IPS-11a (cell line): ENCODE measurements at regions not wholly inside any gene's neighbourhood (a gene's known extent, or its start where the extent isn't known, plus 50 kb on each side); places are given as distances from the start of the nearest gene placed in this dataset.

Experiments used
- H3K4me3 ChIP-seq: one replicate; pipeline ENCODE4 v1.5.1; 2013; ENCODE audit warnings: low read depth, low read length, control low read depth

- no peak overlapping the region for H3K4me3 ChIP-seq
Observed at GRCh38 chr20:12773936-12774335, 234.8 kb upstream of the SPTLC3 start.

GRCh38 chr20:12775041-12775440 lies 233.7 kb upstream of the SPTLC3 start:
- no peak overlapping the region for H3K4me3 ChIP-seq

GRCh38 chr20:12777016-12777415 lies 231.8 kb upstream of the SPTLC3 start:
- no peak overlapping the region for H3K4me3 ChIP-seq

- H3K4me3 ChIP-seq: no peak overlapping the region
Observed at GRCh38 chr20:12786276-12786675, 222.5 kb upstream of the SPTLC3 start.

GRCh38 chr20:12788632-12789299 lies 220.0 kb upstream of the SPTLC3 start:
- no peak overlapping the region for H3K4me3 ChIP-seq

GRCh38 chr20:12790859-12791258 lies 217.9 kb upstream of the SPTLC3 start:
- no peak overlapping the region for H3K4me3 ChIP-seq

GRCh38 chr20:12798286-12798685 lies 210.5 kb upstream of the SPTLC3 start:
- H3K4me3 ChIP-seq: no peak overlapping the region

GRCh38 chr20:12808006-12808567 lies 200.7 kb upstream of the SPTLC3 start:
- H3K4me3 ChIP-seq: no peak overlapping the region

GRCh38 chr20:12815231-12815768 lies 193.5 kb upstream of the SPTLC3 start:
- no peak overlapping the region for H3K4me3 ChIP-seq

GRCh38 chr20:12815778-12816408 lies 192.9 kb upstream of the SPTLC3 start:
- H3K4me3 ChIP-seq: no peak overlapping the region

GRCh38 chr20:12821249-12821648 lies 187.5 kb upstream of the SPTLC3 start:
- no peak overlapping the region for H3K4me3 ChIP-seq

- no peak overlapping the region for H3K4me3 ChIP-seq
Observed at GRCh38 chr20:12823734-12824133, 185.0 kb upstream of the SPTLC3 start.

GRCh38 chr20:12824328-12825225 lies 184.2 kb upstream of the SPTLC3 start:
- H3K4me3 ChIP-seq: no peak overlapping the region

- no peak overlapping the region for H3K4me3 ChIP-seq
Observed at GRCh38 chr20:12825226-12825595, 183.6 kb upstream of the SPTLC3 start.

GRCh38 chr20:12827816-12828385 lies 180.9 kb upstream of the SPTLC3 start:
- no peak overlapping the region for H3K4me3 ChIP-seq

GRCh38 chr20:12829170-12829569 lies 179.6 kb upstream of the SPTLC3 start:
- no peak overlapping the region for H3K4me3 ChIP-seq

GRCh38 chr20:12833861-12834260 lies 174.9 kb upstream of the SPTLC3 start:
- H3K4me3 ChIP-seq: no peak overlapping the region

GRCh38 chr20:12835999-12836398 lies 172.8 kb upstream of the SPTLC3 start:
- no peak overlapping the region for H3K4me3 ChIP-seq

- no peak overlapping the region for H3K4me3 ChIP-seq
Observed at GRCh38 chr20:12837646-12838045, 171.1 kb upstream of the SPTLC3 start.

- no peak overlapping the region for H3K4me3 ChIP-seq
Observed at GRCh38 chr20:12838261-12838866, 170.4 kb upstream of the SPTLC3 start.
